GM12878 (cell line): ENCODE measurements at regions not wholly inside any gene's neighbourhood (a gene's known extent, or its start where the extent isn't known, plus 50 kb on each side); places are given as distances from the start of the nearest gene placed in this dataset.

Experiments used
- ATAC-seq: fragments of 200-7000 bp; cut with Tn5 transposase; 3 replicates; pipeline ENCODE4 v1.9.1; 2020; ENCODE audit warnings: mild to moderate bottlenecking, moderate library complexity
- BruUV-seq: library from RNA; stranded (reverse); fragments of 400-500 nt; replicated peaks from 2 replicates; lab custom pipeline; 2021; lab: Mats Ljungman, UMichigan
- CTCF ChIA-PET: fragments of 300-600 bp; sonication (Branson Sonifier 250); formaldehyde crosslinking; extraction: SDS; loops from one replicate; lab custom pipeline; 2021; ENCODE audit warnings: inconsistent platforms; lab: Yijun Ruan, JAX
- POLR2A ChIA-PET: fragments of 350-600 bp; formaldehyde crosslinking; extraction: SDS; loops from one replicate; lab custom pipeline; 2021; ENCODE audit warnings: inconsistent platforms; lab: Charles Lee
- RAD21 ChIA-PET: fragments of 300-600 bp; sonication (Branson Sonifier 250); formaldehyde crosslinking; loops from one replicate; lab custom pipeline; 2023; ENCODE audit warnings: antibody characterized with exemption; ENCODE audit not compliant: unreplicated experiment; lab: Charles Lee
- SMC1A ChIA-PET: fragments of 300-600 bp; sonication (Branson Sonifier 250); formaldehyde crosslinking; loops from one replicate; lab custom pipeline; 2023; ENCODE audit not compliant: unreplicated experiment, uncharacterized antibody; lab: Charles Lee
- DNase-seq: peaks from one replicate; pipeline ENCODE4 v3.0.0-alpha.2; 2011; ENCODE audit warnings: low read depth, low spot score
- FAIRE-seq: peaks from 3 replicates; lab custom pipeline; 2011; peaks lifted over from hg19 to GRCh38; lab: Jason Lieb, UNC
- H2AFZ ChIP-seq: 2 replicates; pipeline ENCODE4 v1.6.0; 2011; ENCODE audit warnings: low read depth, low read length, control low read depth; ENCODE audit not compliant: control insufficient read depth
- H3K27ac ChIP-seq: 2 replicates; pipeline ENCODE4 v1.5.1; 2011; ENCODE audit warnings: control low read depth; ENCODE audit not compliant: control insufficient read depth, insufficient read depth
- H3K27me3 ChIP-seq, 2 experiments: replicated peaks in 1 of 2; 2 replicates each; pipeline versions ENCODE4 v1.6.0 to v1.6.1; 2011; ENCODE audit warnings: low read length in 1 of 2; ENCODE audit not compliant: control insufficient read depth in 2 of 2, insufficient read depth in 2 of 2
- H3K36me3 ChIP-seq, 2 experiments: 2 replicates each; pipeline ENCODE4 v1.5.1; 2011; ENCODE audit warnings: low read length in 1 of 2; ENCODE audit not compliant: control insufficient read depth in 2 of 2, insufficient read depth in 2 of 2
- H3K4me1 ChIP-seq: 2 replicates; pipeline ENCODE4 v1.6.1; 2011; ENCODE audit warnings: mild to moderate bottlenecking, low read length, moderate library complexity, mixed read lengths; ENCODE audit not compliant: control insufficient read depth, insufficient read depth
- H3K4me2 ChIP-seq: 2 replicates; pipeline ENCODE4 v1.6.0; 2011; ENCODE audit warnings: control low read depth; ENCODE audit not compliant: control insufficient read depth, insufficient read depth
- H3K4me3 ChIP-seq: fragments of 200-600 bp; sonication (generic); 2 replicates; pipeline ENCODE4 v1.5.1; 2016
- H3K79me2 ChIP-seq: 2 replicates; pipeline ENCODE4 v1.6.0; 2011; ENCODE audit warnings: low read length; ENCODE audit not compliant: control insufficient read depth, insufficient read depth
- H3K9ac ChIP-seq: 2 replicates; pipeline ENCODE4 v1.8.0; 2011; ENCODE audit warnings: low read length, control low read depth, mixed read lengths; ENCODE audit not compliant: control insufficient read depth, insufficient read depth
- H3K9me3 ChIP-seq: replicated peaks from 3 replicates; pipeline ENCODE4 v1.5.1; 2011; ENCODE audit warnings: mild to moderate bottlenecking, low read length; ENCODE audit not compliant: control insufficient read depth, insufficient read depth
- H4K20me1 ChIP-seq: 2 replicates; pipeline ENCODE4 v1.6.0; 2011; ENCODE audit not compliant: control insufficient read depth, insufficient read depth
- CBFB ChIP-seq: IDR thresholded peaks from 2 replicates; pipeline ENCODE4 v1.6.1; 2016; ENCODE audit warnings: antibody characterized with exemption, low read depth
- FOXK2 ChIP-seq: fragments of 450-650 bp; IDR thresholded peaks from 2 replicates; pipeline ENCODE4 v1.6.1; 2017; ENCODE audit warnings: mild to moderate bottlenecking, moderate library complexity
- FOXM1 ChIP-seq: IDR thresholded peaks from 2 replicates; pipeline ENCODE4 v1.6.1; 2012; ENCODE audit warnings: low read depth, mild to moderate bottlenecking, inconsistent platforms, low read length, moderate library complexity
- KAT2A ChIP-seq: conservative IDR thresholded peaks from 2 replicates; pipeline ENCODE4 v1.6.1; 2011; ENCODE audit warnings: low read depth, low read length; ENCODE audit not compliant: control insufficient read depth
- WRNIP1 ChIP-seq: IDR thresholded peaks from 2 replicates; pipeline ENCODE4 v1.6.1; 2011; ENCODE audit warnings: low read depth, low read length, improper control_type of control experiment, borderline replicate concordance
- ZNF207 ChIP-seq: fragments of 450-650 bp; IDR thresholded peaks from 2 replicates; pipeline ENCODE4 v1.6.1; 2014; ENCODE audit warnings: antibody characterized with exemption, mild to moderate bottlenecking, borderline replicate concordance
- WGBS: methylation state at CpG from one replicate; pipeline ENCODE4 v1.1.6; 2016; ENCODE audit warnings: low lambda C conversion rate; ENCODE audit not compliant: insufficient replicate concordance, insufficient coverage; ENCODE audit errors: missing lambda C conversion rate; 5-methylcytosine and 5-hydroxymethylcytosine counted together
- in situ Hi-C: fragments of 300-500 bp; cut with MboI; formaldehyde crosslinking; loops from 9 replicates; pipeline ENCODE4 v1.14.3; 2018; ENCODE audit warnings: mixed read lengths
- intact Hi-C: fragments of 100-400 bp; cut with micrococcal nuclease; formaldehyde crosslinking; loops from one replicate; pipeline ENCODE4 v1.14.2; 2022; ENCODE audit not compliant: unreplicated experiment
- TF ChIP-seq, protein P1 (sequence below): fragments of 450-650 bp; IDR thresholded peaks from 2 replicates; pipeline ENCODE4 v1.6.1; 2017; ENCODE audit warnings: mild to moderate bottlenecking, moderate library complexity
- TF ChIP-seq, protein P2 (sequence below): IDR thresholded peaks from 2 replicates; pipeline ENCODE4 v1.6.1; 2012; ENCODE audit warnings: improper control_type of control experiment, low read depth, low read length; ENCODE audit not compliant: insufficient replicate concordance
- TF ChIP-seq, protein P3 (sequence below): IDR thresholded peaks from 2 replicates; pipeline ENCODE4 v1.6.1; 2011; ENCODE audit warnings: borderline replicate concordance, low read depth, mild to moderate bottlenecking, moderate library complexity, mixed read lengths, low read length; ENCODE audit not compliant: insufficient read depth; ENCODE audit errors: extremely low read length
- TF ChIP-seq, protein P4 (sequence below): fragments of 450-650 bp; IDR thresholded peaks from 2 replicates; pipeline ENCODE4 v1.6.1; 2018; ENCODE audit warnings: mild to moderate bottlenecking, low read depth, moderate library complexity; ENCODE audit not compliant: partially characterized antibody

DNA sequence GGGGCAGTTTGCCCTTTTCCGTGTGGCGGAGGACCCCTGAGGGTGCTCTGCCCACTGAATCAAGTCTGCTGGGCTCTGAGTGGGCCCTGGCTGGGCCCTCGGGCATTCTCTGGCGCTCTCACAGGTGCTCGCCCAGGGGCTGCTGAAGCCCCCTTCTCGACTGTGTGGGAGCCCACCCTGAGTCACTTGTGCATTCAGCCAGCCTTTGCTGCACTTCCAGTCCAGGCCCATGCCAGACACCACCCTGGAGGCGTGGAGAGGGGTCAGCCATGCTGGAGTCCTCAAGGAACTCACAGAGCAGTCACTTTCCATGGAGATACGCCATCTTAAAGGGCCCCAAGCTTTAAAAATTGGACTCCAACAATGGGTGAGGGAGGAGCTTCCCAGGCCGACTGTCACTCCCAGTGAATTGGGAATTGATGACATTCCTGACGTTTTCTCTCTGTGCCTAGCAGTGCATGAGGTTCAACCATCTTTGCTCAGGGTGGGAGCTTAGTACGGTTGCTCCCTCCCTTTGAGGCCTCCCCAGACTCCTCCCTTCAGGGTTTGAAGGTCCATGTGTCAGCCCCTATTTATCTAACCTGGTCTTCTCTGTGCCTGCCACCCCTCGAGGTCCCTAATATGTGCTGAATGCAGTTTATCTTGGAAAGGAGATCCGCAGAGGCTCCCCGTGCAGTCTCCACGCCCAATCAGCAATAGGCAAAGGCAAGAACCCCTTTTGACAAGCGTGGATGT is 71.8 kb upstream of the HS6ST1 start:
- H3K27ac ChIP-seq = no peak overlapping the region
- in situ Hi-C loops (no loop called here), intact Hi-C loops (no loop called here)
- ATAC-seq = no peak
- no peak for DNase-seq
- no peaks in the 10 kb centered on the region for H3K36me3 ChIP-seq
- H3K27me3 ChIP-seq = peaks cover 0 to 3% of the 10 kb centered on the region in 2 experiments; a peak in 1 of 4 replicates
- SMC1A ChIA-PET = no interaction called here
- H3K4me2 ChIP-seq = no peak overlapping the region
- CTCF ChIA-PET = no interaction called here
- RAD21 ChIA-PET = no interaction called here
- H3K4me1 ChIP-seq = no peaks in the 10 kb centered on the region
- FAIRE-seq = no peak
- H3K9me3 ChIP-seq = no peaks in the 10 kb centered on the region
- no peak overlapping the region for H3K4me3 ChIP-seq
- no peaks in the 10 kb centered on the region for H3K79me2 ChIP-seq
- H4K20me1 ChIP-seq = no peaks in the 10 kb centered on the region
- WGBS = 40% methylated on average over 16 of the region's 16 CpGs
- POLR2A ChIA-PET = no interaction called here
- H2AFZ ChIP-seq = no peak overlapping the region
- no TSS peak for BruUV-seq
- H3K9ac ChIP-seq = no peak overlapping the region
- TF ChIP-seq WRNIP1 (no peak), FOXK2 (no peak), ZNF207 (no peak), FOXM1 (no peak), KAT2A (no peak), CBFB (no peak)
- TF ChIP-seq, protein P1, sequence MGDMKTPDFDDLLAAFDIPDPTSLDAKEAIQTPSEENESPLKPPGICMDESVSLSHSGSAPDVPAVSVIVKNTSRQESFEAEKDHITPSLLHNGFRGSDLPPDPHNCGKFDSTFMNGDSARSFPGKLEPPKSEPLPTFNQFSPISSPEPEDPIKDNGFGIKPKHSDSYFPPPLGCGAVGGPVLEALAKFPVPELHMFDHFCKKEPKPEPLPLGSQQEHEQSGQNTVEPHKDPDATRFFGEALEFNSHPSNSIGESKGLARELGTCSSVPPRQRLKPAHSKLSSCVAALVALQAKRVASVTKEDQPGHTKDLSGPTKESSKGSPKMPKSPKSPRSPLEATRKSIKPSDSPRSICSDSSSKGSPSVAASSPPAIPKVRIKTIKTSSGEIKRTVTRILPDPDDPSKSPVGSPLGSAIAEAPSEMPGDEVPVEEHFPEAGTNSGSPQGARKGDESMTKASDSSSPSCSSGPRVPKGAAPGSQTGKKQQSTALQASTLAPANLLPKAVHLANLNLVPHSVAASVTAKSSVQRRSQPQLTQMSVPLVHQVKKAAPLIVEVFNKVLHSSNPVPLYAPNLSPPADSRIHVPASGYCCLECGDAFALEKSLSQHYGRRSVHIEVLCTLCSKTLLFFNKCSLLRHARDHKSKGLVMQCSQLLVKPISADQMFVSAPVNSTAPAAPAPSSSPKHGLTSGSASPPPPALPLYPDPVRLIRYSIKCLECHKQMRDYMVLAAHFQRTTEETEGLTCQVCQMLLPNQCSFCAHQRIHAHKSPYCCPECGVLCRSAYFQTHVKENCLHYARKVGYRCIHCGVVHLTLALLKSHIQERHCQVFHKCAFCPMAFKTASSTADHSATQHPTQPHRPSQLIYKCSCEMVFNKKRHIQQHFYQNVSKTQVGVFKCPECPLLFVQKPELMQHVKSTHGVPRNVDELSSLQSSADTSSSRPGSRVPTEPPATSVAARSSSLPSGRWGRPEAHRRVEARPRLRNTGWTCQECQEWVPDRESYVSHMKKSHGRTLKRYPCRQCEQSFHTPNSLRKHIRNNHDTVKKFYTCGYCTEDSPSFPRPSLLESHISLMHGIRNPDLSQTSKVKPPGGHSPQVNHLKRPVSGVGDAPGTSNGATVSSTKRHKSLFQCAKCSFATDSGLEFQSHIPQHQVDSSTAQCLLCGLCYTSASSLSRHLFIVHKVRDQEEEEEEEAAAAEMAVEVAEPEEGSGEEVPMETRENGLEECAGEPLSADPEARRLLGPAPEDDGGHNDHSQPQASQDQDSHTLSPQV = no peak
- TF ChIP-seq, protein P2, sequence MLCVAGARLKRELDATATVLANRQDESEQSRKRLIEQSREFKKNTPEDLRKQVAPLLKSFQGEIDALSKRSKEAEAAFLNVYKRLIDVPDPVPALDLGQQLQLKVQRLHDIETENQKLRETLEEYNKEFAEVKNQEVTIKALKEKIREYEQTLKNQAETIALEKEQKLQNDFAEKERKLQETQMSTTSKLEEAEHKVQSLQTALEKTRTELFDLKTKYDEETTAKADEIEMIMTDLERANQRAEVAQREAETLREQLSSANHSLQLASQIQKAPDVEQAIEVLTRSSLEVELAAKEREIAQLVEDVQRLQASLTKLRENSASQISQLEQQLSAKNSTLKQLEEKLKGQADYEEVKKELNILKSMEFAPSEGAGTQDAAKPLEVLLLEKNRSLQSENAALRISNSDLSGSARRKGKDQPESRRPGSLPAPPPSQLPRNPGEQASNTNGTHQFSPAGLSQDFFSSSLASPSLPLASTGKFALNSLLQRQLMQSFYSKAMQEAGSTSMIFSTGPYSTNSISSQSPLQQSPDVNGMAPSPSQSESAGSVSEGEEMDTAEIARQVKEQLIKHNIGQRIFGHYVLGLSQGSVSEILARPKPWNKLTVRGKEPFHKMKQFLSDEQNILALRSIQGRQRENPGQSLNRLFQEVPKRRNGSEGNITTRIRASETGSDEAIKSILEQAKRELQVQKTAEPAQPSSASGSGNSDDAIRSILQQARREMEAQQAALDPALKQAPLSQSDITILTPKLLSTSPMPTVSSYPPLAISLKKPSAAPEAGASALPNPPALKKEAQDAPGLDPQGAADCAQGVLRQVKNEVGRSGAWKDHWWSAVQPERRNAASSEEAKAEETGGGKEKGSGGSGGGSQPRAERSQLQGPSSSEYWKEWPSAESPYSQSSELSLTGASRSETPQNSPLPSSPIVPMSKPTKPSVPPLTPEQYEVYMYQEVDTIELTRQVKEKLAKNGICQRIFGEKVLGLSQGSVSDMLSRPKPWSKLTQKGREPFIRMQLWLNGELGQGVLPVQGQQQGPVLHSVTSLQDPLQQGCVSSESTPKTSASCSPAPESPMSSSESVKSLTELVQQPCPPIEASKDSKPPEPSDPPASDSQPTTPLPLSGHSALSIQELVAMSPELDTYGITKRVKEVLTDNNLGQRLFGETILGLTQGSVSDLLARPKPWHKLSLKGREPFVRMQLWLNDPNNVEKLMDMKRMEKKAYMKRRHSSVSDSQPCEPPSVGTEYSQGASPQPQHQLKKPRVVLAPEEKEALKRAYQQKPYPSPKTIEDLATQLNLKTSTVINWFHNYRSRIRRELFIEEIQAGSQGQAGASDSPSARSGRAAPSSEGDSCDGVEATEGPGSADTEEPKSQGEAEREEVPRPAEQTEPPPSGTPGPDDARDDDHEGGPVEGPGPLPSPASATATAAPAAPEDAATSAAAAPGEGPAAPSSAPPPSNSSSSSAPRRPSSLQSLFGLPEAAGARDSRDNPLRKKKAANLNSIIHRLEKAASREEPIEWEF = no peak
- TF ChIP-seq, protein P3, sequence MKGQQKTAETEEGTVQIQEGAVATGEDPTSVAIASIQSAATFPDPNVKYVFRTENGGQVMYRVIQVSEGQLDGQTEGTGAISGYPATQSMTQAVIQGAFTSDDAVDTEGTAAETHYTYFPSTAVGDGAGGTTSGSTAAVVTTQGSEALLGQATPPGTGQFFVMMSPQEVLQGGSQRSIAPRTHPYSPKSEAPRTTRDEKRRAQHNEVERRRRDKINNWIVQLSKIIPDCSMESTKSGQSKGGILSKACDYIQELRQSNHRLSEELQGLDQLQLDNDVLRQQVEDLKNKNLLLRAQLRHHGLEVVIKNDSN = no peak
- TF ChIP-seq, protein P4, sequence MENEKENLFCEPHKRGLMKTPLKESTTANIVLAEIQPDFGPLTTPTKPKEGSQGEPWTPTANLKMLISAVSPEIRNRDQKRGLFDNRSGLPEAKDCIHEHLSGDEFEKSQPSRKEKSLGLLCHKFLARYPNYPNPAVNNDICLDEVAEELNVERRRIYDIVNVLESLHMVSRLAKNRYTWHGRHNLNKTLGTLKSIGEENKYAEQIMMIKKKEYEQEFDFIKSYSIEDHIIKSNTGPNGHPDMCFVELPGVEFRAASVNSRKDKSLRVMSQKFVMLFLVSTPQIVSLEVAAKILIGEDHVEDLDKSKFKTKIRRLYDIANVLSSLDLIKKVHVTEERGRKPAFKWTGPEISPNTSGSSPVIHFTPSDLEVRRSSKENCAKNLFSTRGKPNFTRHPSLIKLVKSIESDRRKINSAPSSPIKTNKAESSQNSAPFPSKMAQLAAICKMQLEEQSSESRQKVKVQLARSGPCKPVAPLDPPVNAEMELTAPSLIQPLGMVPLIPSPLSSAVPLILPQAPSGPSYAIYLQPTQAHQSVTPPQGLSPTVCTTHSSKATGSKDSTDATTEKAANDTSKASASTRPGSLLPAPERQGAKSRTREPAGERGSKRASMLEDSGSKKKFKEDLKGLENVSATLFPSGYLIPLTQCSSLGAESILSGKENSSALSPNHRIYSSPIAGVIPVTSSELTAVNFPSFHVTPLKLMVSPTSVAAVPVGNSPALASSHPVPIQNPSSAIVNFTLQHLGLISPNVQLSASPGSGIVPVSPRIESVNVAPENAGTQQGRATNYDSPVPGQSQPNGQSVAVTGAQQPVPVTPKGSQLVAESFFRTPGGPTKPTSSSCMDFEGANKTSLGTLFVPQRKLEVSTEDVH = no peak
